GM23338 (cell line): ENCODE measurements at regions not wholly inside any gene's neighbourhood (a gene's known extent, or its start where the extent isn't known, plus 50 kb on each side); places are given as distances from the start of the nearest gene placed in this dataset.

ENCODE experiments used
- CREB1 ChIP-seq: fragments of 250-450 bp; sonication (Bioruptor Pico); IDR thresholded peaks from 2 replicates; pipeline ENCODE4 v1.5.0; 2020; ENCODE audit warnings: low read depth, mild to moderate bottlenecking, moderate library complexity
- CTCF ChIP-seq, 2 experiments: fragments of 200-600 bp in 1 of 2; sonication (generic) in 1 of 2; conservative IDR thresholded peaks; 2 replicates each; pipeline versions ENCODE4 v1.5.1 to v1.6.1; 2016 to 2017; ENCODE audit warnings: antibody characterized with exemption in 2 of 2, low read depth in 2 of 2, mild to moderate bottlenecking in 2 of 2, moderate library complexity in 1 of 2
- ETS1 ChIP-seq: IDR thresholded peaks from 2 replicates; pipeline ENCODE4 v1.6.1; 2016; ENCODE audit warnings: antibody characterized with exemption
- EZH2 ChIP-seq: fragments of 200-600 bp; sonication (generic); IDR thresholded peaks from one replicate; pipeline ENCODE4 v1.8.0; 2017; ENCODE audit warnings: antibody characterized with exemption, mild to moderate bottlenecking, low read depth; ENCODE audit not compliant: unreplicated experiment
- EZH2phosphoT487 ChIP-seq: fragments of 200-600 bp; sonication (generic); IDR thresholded peaks from one replicate; pipeline ENCODE4 v1.8.1; 2018; ENCODE audit warnings: antibody characterized with exemption; ENCODE audit not compliant: unreplicated experiment
- JUNB ChIP-seq: IDR thresholded peaks from one replicate; pipeline ENCODE4 v1.6.1; 2016; ENCODE audit warnings: antibody characterized with exemption; ENCODE audit not compliant: unreplicated experiment
- POLR2AphosphoS5 ChIP-seq: IDR thresholded peaks from 2 replicates; pipeline ENCODE4 v1.6.1; 2016; ENCODE audit warnings: antibody characterized with exemption, low read depth
- REST ChIP-seq: IDR thresholded peaks from one replicate; pipeline ENCODE4 v1.6.1; 2018; ENCODE audit warnings: antibody characterized with exemption; ENCODE audit not compliant: unreplicated experiment
- STAT1 ChIP-seq: IDR thresholded peaks from one replicate; pipeline ENCODE4 v1.6.1; 2016; ENCODE audit warnings: antibody characterized with exemption; ENCODE audit not compliant: unreplicated experiment
- ZNF114 ChIP-seq: fragments of 250-450 bp; sonication (Bioruptor Pico); IDR thresholded peaks from 2 replicates; pipeline ENCODE4 v1.5.0; 2020; ENCODE audit warnings: mild to moderate bottlenecking, moderate library complexity
- ZNF331 ChIP-seq: fragments of 250-450 bp; sonication (Bioruptor Pico); IDR thresholded peaks from 2 replicates; pipeline ENCODE4 v1.5.0; 2020; ENCODE audit warnings: low read depth, mild to moderate bottlenecking, moderate library complexity
- ZNF462 ChIP-seq: fragments of 250-450 bp; sonication (Bioruptor Pico); IDR thresholded peaks from 2 replicates; pipeline ENCODE4 v1.5.0; 2020; ENCODE audit warnings: mild to moderate bottlenecking, moderate library complexity

GRCh38 chr9:99559776-99560175 lies 261.9 kb upstream of the NR4A3 start:
- TF ChIP-seq CTCF (conservative IDR thresholded peaks at IDR 0.05; ENCODE audit: low read depth in 2 of 2), result no peak
- TF ChIP-seq EZH2, result no peak
- TF ChIP-seq POLR2AphosphoS5, result no peak
- TF ChIP-seq STAT1, result no peak
- no peak for TF ChIP-seq ETS1
- no peak for TF ChIP-seq ZNF331 (CRISPR knock-in tag)
- no peak for TF ChIP-seq REST
- TF ChIP-seq EZH2phosphoT487, result no peak
- TF ChIP-seq JUNB, result no peak
- TF ChIP-seq CREB1 (CRISPR knock-in tag), result no peak
- no peak for TF ChIP-seq ZNF462 (CRISPR knock-in tag)
- TF ChIP-seq ZNF114 (CRISPR knock-in tag), result no peak
